Putamen (tissue), 1 donor: ENCODE measurements at regions not wholly inside any gene's neighbourhood (a gene's known extent, or its start where the extent isn't known, plus 50 kb on each side); places are given as distances from the start of the nearest gene placed in this dataset.

Source experiments
- DNase-seq: peaks from one replicate; pipeline ENCODE4 v3.0.0-alpha.2; 2016; ENCODE audit warnings: low spot score

- DNase-seq: no peak
Measured at GRCh38 chr13:80033951-80034350, 307.0 kb downstream of the SPRY2 start.

DNA sequence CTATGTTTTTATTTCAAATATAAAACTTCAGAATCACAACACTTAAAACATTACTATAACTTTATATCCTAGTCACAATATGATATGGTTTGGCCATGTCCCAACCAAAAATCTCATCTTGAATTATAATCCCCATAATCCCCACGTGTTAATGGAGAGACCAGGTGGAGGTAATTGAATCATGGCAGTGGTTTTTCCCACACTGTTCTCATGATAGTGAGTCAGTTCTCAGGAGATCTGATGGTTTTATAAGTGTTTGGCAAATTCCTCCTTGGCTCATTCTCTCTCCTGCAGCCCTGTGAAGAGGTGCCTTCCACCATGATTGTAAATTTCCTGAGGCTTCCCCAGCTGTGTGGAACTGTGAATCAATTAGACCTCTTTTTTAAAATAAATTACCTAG lies 307.6 kb downstream of the SPRY2 start:
- no peak for DNase-seq

DNA sequence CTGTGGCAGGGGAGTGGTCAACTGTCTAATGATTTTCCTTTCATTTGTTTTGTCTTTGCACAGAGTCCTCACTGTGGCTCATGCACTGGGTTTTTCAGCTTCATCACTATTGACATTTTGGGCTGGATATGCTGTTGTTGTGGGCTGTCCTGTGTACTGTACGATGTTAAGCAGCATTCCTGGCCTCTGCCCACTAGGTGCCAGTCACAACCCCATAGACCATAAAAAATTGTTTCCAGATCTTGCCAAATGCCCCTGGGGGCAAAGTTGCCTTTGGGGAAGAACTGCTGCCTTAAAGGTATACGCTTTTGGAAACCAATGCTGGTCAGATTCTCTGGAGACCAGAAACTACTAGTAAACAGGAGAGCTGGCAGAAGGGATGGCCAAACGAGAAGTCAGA lies 310.4 kb downstream of the SPRY2 start:
- DNase-seq: no peak

- DNase-seq: no peak
Measured at GRCh38 chr13:80029170-80029569, 311.8 kb downstream of the SPRY2 start.

DNA sequence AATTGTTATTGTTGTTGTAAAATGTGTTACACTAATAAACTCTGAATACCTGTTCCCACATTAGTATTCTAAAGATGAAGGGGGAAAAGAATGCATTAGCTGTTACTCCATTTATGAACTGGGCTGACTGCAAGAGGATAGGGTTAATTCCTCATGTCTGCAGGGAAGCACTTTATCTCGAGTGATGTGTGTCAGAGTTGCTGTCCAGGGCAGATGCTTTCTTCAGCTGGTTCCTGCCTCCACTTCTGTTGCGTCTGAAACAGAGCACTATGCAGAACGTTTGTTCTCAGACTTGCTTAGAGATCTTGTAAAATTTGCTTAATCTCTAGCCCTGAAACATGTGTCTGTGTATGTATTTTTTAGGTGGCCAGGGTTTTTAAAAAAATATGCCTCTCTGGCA lies 318.8 kb downstream of the SPRY2 start:
- no peak for DNase-seq

GRCh38 chr13:80012251-80012650 lies 328.7 kb downstream of the SPRY2 start:
- DNase-seq: no peak

DNA sequence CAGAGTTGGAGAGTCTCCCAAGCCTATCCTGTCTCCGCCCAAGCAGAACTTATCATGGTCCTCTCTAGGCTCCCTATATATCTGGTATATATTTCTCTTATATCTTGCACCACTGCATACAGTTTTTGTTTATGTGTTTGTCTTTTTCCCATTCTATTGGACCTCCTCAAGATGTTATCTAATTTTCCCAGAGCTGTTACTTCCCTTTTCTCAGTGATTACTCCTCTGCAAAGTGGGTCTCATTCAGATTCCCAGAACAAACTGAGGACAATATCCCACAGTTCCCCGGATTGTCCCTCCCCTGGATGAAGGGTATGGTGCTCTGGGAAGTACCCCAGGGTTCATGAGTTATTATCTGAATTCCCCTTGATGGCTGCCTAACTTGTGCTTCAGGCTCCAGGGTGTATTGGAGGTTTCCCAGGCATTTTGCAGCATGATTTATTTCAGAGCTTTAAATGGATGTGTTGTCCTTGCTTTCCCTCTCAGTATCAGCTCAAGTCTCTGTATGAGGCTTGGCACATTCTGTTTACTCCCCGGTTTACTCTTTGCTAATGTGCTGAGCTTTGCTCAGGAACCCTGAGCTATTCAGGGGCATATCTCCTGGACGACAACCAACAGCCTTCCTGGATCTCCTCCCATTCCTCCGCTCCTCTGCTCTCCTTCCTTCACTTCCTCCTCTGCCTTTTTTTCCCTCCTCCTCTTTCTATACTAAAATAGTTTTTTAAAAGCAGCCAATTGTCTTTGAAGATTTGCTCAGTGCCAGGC lies 329.3 kb downstream of the SPRY2 start:
- DNase-seq: peak; percentile 62

DNA sequence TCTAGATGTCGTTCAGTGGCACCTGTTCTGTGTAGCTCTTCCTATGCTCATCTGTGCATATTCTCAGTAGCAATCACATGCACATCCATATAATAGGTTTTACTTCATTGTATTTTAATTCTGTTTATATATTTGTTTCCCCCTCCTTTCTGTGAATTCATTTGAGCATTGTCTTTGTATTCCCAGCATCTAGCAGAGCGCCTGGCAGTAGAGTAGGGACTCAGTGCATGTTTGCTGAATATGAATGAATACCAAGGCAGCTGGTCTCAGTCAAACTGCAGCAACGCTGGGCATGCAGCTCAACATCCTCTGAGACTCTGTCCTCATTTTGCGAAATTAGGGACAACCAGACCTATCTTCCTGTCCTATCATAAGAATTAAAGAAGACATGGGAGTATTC lies 330.1 kb downstream of the SPRY2 start:
- peak; percentile 78 for DNase-seq

DNA sequence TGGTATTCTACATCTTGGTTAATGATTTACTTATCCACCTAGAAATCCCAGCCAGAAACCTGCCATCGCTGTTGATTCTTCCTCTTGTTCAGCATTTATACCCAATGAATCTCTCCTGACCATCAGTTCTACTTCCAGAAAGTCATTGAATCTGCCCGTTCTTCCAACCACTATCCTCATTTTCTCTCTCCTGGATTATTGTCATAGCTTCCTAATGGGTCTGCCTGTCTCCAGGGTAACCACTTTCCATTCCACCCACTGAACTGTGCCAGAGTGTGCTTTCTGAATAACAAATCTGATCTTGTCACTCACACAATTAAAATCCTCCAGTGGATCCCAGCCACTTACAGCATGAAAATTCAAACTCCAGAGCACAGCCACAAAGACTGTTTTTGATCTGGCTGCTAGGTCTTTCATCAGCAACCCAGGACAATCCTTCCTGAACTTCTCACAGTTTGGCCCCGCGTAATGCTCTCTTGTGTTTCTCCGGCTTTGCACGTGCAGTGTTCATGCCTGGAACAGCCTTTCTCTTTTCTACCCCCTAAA lies 330.6 kb downstream of the SPRY2 start:
- peak; percentile 87 for DNase-seq

DNA sequence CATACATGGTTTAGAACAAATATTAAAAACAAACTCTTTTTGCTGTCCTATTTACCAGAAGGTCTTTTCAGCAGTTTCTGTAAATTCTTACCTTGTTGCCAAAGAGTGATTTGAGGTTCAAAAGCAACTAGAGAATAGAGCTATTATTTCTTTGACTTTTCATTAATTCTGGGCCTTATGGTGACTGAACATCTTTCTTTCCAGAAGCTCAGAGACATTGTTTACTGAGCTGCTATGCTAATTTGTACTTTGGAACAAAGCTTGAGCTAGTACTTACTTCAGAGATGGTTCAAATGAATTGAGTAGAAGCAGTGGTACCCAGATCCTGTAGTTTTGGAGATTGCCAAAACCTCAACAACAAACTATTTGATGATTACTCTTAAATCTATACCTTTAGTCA lies 331.2 kb downstream of the SPRY2 start:
- no peak for DNase-seq

GRCh38 chr13:80006940-80007339 lies 334.0 kb downstream of the SPRY2 start:
- DNase-seq: no peak

DNA sequence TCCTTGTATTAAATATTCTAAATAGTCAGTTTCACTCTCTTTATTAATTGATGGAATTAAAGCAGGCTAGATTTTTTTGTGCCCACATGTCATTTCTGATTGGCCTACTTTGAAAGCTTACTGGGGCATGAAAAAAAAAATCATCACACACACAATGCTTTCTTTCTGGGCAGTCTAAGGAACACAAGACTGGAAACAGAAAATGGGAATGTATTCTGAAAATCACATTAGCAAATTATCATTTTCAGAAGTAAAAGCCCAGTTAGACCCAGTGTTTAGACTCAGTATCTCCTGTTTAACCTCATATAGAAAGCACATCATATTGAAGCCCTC lies 339.4 kb downstream of the SPRY2 start:
- DNase-seq: no peak

- no peak for DNase-seq
Measured at GRCh38 chr13:80000684-80001509, 340.0 kb downstream of the SPRY2 start.

GRCh38 chr13:79999601-80000000 lies 341.3 kb downstream of the SPRY2 start:
- DNase-seq: no peak

DNA sequence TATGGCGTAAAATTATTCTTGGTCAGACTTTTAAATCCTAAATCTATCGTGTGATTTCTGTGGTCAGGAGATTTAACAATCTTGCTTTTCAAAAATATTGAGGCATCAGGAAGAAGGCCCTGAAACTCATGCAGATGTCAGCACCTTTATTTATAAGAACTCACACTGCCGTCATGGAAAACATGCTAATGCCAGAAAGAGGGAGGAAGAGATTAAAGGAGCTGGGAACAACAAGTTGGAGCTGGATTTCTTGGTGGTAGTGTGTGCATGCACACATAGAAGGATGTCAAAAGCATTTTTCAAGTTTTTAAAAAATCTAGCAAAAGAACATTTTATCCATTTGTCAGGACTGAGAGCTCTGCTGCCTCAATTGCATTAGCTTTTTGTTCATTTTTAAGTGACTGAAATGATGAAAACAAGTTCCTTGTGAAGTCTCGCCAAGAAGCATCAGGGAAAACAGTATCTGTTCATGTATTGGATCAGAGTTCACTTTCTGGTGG lies 342.5 kb downstream of the SPRY2 start:
- DNase-seq: no peak

GRCh38 chr13:79997244-79997643 lies 343.7 kb downstream of the SPRY2 start:
- DNase-seq: no peak

- DNase-seq: peak; percentile 28
Measured at GRCh38 chr13:79995334-79995733, 345.6 kb downstream of the SPRY2 start.

- no peak for DNase-seq
Measured at GRCh38 chr13:79992111-79992510, 348.8 kb downstream of the SPRY2 start.

- no peak for DNase-seq
Measured at GRCh38 chr13:79990048-79990447, 350.9 kb downstream of the SPRY2 start.

DNA sequence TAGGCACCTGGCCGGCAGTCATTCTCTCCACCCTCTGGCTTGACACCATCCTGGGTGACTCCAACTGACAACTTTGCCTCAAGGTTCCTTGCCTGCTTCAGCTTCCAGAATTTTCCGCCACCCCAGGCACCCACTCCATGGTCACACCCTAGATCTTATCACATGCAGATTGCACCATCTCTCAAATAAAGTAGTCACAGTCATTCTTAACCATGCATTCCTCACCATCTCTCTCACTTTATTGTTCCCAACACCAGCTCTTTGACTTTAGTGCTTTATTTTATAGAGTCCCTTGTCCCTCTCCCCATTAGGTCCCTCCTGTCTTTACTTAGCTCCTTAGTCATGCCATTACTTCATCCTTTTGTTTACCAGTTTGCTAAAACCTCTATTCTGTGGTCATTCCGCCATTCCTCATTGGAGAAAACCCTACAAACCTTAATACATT lies 351.7 kb downstream of the SPRY2 start:
- DNase-seq: no peak

DNA sequence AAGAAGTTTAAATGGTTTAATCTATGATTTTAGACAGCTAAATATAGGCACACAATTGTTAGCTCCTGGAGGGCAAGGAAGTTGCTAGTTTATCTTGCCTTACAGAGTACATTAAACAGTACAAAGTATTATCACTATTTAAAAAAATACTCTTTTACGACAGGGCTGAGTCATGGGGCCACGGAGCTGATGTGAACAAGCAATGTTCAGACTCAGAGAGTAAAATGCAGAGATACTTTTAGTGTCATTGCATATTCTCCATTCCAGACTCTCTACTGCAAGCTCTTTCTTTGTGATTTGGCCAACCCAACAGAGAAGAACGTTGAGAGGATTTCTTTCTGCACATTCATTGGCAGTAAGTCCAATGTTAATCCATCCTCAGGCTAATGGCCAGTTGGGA lies 352.4 kb downstream of the SPRY2 start:
- DNase-seq: no peak

DNA sequence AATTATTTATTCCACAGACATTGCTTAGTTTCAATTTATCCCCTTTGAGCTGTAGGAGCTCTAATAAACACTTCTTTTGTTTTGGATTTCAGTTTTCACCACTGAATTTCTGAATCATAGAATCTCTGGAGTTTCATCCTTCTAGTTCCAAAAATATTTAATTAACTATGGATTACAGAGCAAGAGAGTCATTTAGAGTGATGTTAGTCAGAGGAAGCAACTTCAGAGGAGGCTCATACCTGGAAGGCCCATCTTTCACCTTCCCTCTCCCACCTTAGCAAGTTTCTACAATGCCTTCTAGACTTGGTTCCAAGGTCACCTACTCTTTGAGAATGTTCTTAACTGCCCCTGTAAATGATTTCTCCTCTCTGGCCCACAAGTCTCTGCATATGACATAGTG lies 353.2 kb downstream of the SPRY2 start:
- no peak for DNase-seq

GRCh38 chr13:79987323-79987722 lies 353.6 kb downstream of the SPRY2 start:
- DNase-seq: no peak
